Mesendoderm (in vitro differentiated cells): ENCODE measurements at regions not wholly inside any gene's neighbourhood (a gene's known extent, or its start where the extent isn't known, plus 50 kb on each side); places are given as distances from the start of the nearest gene placed in this dataset.
"Not testable (repeated sequence)": the region's sequence is repeated elsewhere in the genome, so short reads cannot be mapped to it uniquely, and the experiment has no call there.

Experiments
- DNase-seq: peaks from one replicate; pipeline ENCODE4 v3.0.0; 2013
- H2AK5ac ChIP-seq: 2 replicates; pipeline ENCODE4 v1.6.1; 2013; ENCODE audit warnings: low read length, inconsistent platforms
- H2BK120ac ChIP-seq: 2 replicates; pipeline ENCODE4 v1.6.1; 2013; ENCODE audit warnings: low read depth, mild to moderate bottlenecking, low read length, moderate library complexity, mixed read lengths
- H2BK15ac ChIP-seq: replicated peaks from 2 replicates; pipeline ENCODE4 v1.6.1; 2013; ENCODE audit warnings: low read depth, mild to moderate bottlenecking, moderate library complexity
- H2BK5ac ChIP-seq: 2 replicates; pipeline ENCODE4 v1.6.1; 2013; ENCODE audit warnings: low read length, inconsistent platforms
- H3K18ac ChIP-seq: 2 replicates; pipeline ENCODE4 v1.6.1; 2013; ENCODE audit warnings: mild to moderate bottlenecking, low read length, mixed read lengths
- H3K23ac ChIP-seq: one replicate; pipeline ENCODE4 v1.6.1; 2013; ENCODE audit warnings: low read length
- H3K27ac ChIP-seq: 2 replicates; pipeline ENCODE4 v1.5.1; 2013; ENCODE audit warnings: low read depth, mild to moderate bottlenecking, inconsistent platforms, low read length, moderate library complexity
- H3K27me3 ChIP-seq: 2 replicates; pipeline ENCODE4 v1.6.1; 2013; ENCODE audit warnings: low read length, control low read depth, mild to moderate bottlenecking, inconsistent platforms; ENCODE audit not compliant: insufficient read depth, poor library complexity
- H3K36me3 ChIP-seq: 2 replicates; pipeline ENCODE4 v1.6.1; 2013; ENCODE audit warnings: low read length, inconsistent platforms; ENCODE audit not compliant: control insufficient read depth, insufficient read depth
- H3K4ac ChIP-seq: one replicate; pipeline ENCODE4 v1.6.1; 2013; ENCODE audit warnings: low read depth, mild to moderate bottlenecking, low read length, moderate library complexity
- H3K4me1 ChIP-seq: 2 replicates; pipeline ENCODE4 v1.6.1; 2013; ENCODE audit warnings: low read depth, low read length, inconsistent platforms; ENCODE audit not compliant: control insufficient read depth
- H3K4me2 ChIP-seq: 2 replicates; pipeline ENCODE4 v1.6.1; 2013; ENCODE audit warnings: low read length
- H3K4me3 ChIP-seq: 2 replicates; pipeline ENCODE4 v1.5.1; 2013; ENCODE audit warnings: mild to moderate bottlenecking, low read length
- H3K56ac ChIP-seq: one replicate; pipeline ENCODE4 v1.6.1; 2013; ENCODE audit warnings: low read length
- H3K79me1 ChIP-seq: 2 replicates; pipeline ENCODE4 v1.6.1; 2013; ENCODE audit warnings: low read length, inconsistent platforms
- H3K79me2 ChIP-seq: 2 replicates; pipeline ENCODE4 v1.6.1; 2013; ENCODE audit warnings: mild to moderate bottlenecking, low read length; ENCODE audit not compliant: control insufficient read depth, insufficient read depth
- H3K9ac ChIP-seq: 2 replicates; pipeline ENCODE4 v1.6.1; 2013; ENCODE audit warnings: low read length, inconsistent platforms
- H4K5ac ChIP-seq: one replicate; pipeline ENCODE4 v1.6.1; 2013; ENCODE audit warnings: low read length
- H4K8ac ChIP-seq: one replicate; pipeline ENCODE4 v1.6.1; 2013; ENCODE audit warnings: low read depth, mild to moderate bottlenecking, control low read depth, low read length, moderate library complexity
- WGBS: extraction: QIAGEN DNeasy Blood & Tissue Kit; methylation state at CpG from one replicate; pipeline ENCODE4 v1.1.7; 2013; ENCODE audit warnings: low lambda C conversion rate, missing lambda C conversion rate; ENCODE audit not compliant: insufficient coverage; ENCODE audit errors: extremely low coverage; 5-methylcytosine and 5-hydroxymethylcytosine counted together

DNA sequence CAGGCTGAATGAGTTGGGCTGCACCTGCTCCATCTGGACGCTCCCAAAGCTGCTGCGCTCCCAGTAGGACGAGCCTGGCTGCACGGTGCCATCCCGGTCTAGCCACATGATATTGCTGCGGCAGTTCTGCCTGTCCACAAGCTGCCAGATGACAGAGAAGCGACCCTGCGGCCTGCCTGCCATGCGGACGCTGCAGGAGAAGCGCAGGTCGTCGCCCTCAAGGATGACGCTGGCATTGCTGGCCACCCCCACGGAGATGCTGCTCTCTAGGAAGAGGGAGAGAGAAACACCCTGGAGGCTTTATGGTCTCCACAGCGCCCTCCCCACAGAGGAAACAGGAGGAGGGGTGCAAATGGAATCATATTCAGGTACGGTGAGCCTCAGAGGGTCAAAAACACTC is 887.3 kb downstream of the TUBA3C start:
- WGBS = no CpG with 5 or more reads among the region's 17 CpGs
- DNase-seq, H3K4ac ChIP-seq: not testable (repeated sequence)

DNA sequence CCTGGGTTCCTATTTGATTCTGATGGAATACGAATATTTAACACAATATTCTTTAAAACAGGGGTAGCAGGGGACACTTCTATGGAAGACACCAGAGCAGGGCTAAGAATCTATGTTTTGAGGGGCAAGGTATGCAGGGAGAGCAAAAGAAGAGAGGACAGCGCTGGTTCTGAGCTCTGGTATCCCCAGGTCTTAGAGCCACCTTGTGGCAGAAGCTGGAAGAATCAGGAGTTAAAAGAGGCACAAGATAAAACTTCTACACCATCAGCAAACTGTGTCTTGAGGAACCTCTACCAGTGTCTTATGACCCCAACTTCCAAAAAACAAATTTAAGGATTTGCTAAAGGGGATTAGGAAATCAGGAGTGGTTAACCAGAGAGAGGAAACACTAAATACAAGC is 894.8 kb downstream of the TUBA3C start:
- not testable (repeated sequence) for H3K4me3 ChIP-seq

More for the DNA sequence above, 887.3 kb downstream of the TUBA3C start:
- not testable (repeated sequence) for H3K18ac ChIP-seq, H2BK120ac ChIP-seq, H3K27ac ChIP-seq, H3K9ac ChIP-seq, H3K23ac ChIP-seq, H3K79me2 ChIP-seq, H3K27me3 ChIP-seq, H2BK5ac ChIP-seq, H3K56ac ChIP-seq, H4K8ac ChIP-seq, H3K36me3 ChIP-seq, H3K4me2 ChIP-seq, H3K4me3 ChIP-seq, H2BK15ac ChIP-seq, H4K5ac ChIP-seq, H3K4me1 ChIP-seq, H3K79me1 ChIP-seq, H2AK5ac ChIP-seq

DNA sequence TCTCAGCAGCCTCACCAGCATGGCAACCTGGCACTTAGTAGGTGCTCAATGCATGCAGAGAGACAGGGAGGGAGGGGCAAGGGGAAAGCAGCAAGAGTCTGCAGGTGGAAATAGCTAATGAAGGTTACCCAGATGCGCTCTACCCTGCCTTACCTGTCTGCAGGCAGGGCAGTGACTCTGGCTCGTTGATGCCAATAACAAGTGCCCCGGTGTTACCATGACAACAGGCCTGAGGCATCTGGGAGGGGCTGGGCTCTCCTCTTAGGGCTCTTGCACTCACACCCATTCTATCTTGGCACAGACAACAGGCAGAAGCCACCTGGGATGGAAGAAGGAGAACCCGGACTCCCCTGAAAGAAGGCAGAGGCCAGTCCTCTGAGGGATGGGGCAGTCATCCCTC is 896.0 kb downstream of the TUBA3C start:
- no CpG with 5 or more reads among the region's 4 CpGs for WGBS
- not testable (repeated sequence) for H3K56ac ChIP-seq, H4K5ac ChIP-seq

More for the DNA sequence above, 894.8 kb downstream of the TUBA3C start:
- not testable (repeated sequence) for H3K9ac ChIP-seq, H3K36me3 ChIP-seq, H3K23ac ChIP-seq, H3K27ac ChIP-seq, H2AK5ac ChIP-seq, H3K18ac ChIP-seq, H3K4ac ChIP-seq, DNase-seq, H3K4me2 ChIP-seq, H3K79me2 ChIP-seq, H3K27me3 ChIP-seq, H4K8ac ChIP-seq, H4K5ac ChIP-seq, H2BK5ac ChIP-seq, H2BK120ac ChIP-seq, H2BK15ac ChIP-seq, H3K56ac ChIP-seq, H3K79me1 ChIP-seq, H3K4me1 ChIP-seq
- WGBS = no CpG with 5 or more reads among the region's 2 CpGs

GRCh38 chr13:18284040-18284439 is 897.6 kb downstream of the TUBA3C start:
- H3K56ac ChIP-seq, H3K4ac ChIP-seq, H2AK5ac ChIP-seq, H4K5ac ChIP-seq, H3K23ac ChIP-seq, H3K4me2 ChIP-seq, H3K27ac ChIP-seq, H4K8ac ChIP-seq, H3K4me1 ChIP-seq, H3K79me2 ChIP-seq, H3K18ac ChIP-seq, H3K36me3 ChIP-seq, H2BK120ac ChIP-seq, H3K27me3 ChIP-seq, DNase-seq, H3K4me3 ChIP-seq, H2BK5ac ChIP-seq, H3K9ac ChIP-seq, H3K79me1 ChIP-seq, H2BK15ac ChIP-seq: not testable (repeated sequence)
- WGBS = no CpG with 5 or more reads among the region's 5 CpGs

More for the DNA sequence above, 896.0 kb downstream of the TUBA3C start:
- H2BK15ac ChIP-seq, H3K23ac ChIP-seq, DNase-seq, H3K79me1 ChIP-seq, H3K9ac ChIP-seq, H3K27me3 ChIP-seq, H3K18ac ChIP-seq, H3K4me3 ChIP-seq, H4K8ac ChIP-seq, H3K27ac ChIP-seq, H3K4ac ChIP-seq, H3K79me2 ChIP-seq, H2BK120ac ChIP-seq, H2BK5ac ChIP-seq, H3K4me1 ChIP-seq, H3K4me2 ChIP-seq, H3K36me3 ChIP-seq, H2AK5ac ChIP-seq: not testable (repeated sequence)

GRCh38 chr13:18281829-18282597 is 899.6 kb downstream of the TUBA3C start:
- not testable (repeated sequence) for H2BK120ac ChIP-seq, H3K9ac ChIP-seq, H3K79me2 ChIP-seq, H3K27me3 ChIP-seq, H2BK15ac ChIP-seq, H2AK5ac ChIP-seq, H3K4me2 ChIP-seq, H3K4ac ChIP-seq, DNase-seq, H3K56ac ChIP-seq, H3K4me3 ChIP-seq, H3K23ac ChIP-seq, H4K5ac ChIP-seq, H2BK5ac ChIP-seq, H3K4me1 ChIP-seq, H3K79me1 ChIP-seq, H4K8ac ChIP-seq, H3K27ac ChIP-seq, H3K36me3 ChIP-seq, H3K18ac ChIP-seq
- WGBS = no CpG with 5 or more reads among the region's 6 CpGs
